ENCODE measurements at regions not wholly inside any gene's neighbourhood (a gene's known extent, or its start where the extent isn't known, plus 50 kb on each side); places are given as distances from the start of the nearest gene placed in this dataset.

DNA sequence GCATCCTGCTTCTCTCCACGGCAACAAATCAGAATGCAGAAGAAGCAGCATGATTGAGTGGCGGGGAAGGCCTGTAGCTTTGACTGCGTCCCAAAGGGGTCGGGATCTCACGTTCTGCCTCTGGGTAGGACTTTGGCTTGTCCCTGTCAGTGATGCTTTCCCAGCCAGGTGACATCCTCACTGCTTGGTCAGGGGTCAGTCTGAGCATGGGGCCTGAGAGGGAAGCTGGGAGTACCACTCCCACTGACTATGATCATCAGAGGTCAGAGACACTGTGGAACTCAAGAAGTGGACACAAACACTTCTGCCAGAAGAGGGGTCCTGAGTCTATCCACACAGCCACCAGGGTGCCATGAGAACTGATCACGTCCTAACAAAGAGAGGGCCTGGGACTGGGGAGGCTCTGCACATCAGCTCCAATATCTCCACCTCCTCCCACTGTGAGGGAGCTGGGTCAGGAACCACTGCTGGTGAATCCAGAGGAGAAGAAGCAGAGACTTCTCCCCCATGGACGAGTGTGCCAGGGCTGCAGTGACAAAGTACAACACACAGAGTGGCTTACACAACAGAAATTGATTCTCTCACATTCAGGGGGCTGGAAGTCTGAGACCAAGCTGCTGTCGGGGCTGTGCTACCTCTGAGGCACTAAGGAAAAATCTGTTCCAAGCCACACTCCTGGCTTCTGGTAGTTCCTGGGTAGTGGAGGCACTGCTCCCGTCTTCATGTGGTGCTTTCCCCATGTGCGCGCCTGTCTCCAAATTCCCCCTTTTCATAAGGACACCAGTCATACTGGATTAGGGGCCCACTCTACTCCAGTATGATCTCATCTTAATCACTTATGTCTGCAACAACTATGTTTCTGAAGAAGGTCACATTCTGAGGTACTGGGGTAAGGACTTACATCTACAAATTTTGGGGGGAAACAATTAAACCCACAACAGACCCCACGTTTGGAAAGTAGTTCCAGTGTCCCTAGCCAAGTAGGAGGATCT is 131.1 kb downstream of the CYP26A1 start:
- Histone ChIP-seq H3K4me1 (ENCODE audit: insufficient read depth, low read length) (peaks cover 3% of the 10 kb centered on the region; the same call in 1 of the 2 replicates), H3K9me3 (ENCODE audit: insufficient read depth, low read depth, low read length) (no peaks in the 10 kb centered on the region), H3K36me3 (ENCODE audit: insufficient read depth, low read length) (no peaks in the 10 kb centered on the region), H3K27me3 (ENCODE audit: insufficient read depth, low read length) (no peaks in the 10 kb centered on the region), H3K9ac (ENCODE audit: low read depth, low read length) (no peak overlapping the region), H3K4me3 (ENCODE audit: low read length) (no peak overlapping the region), H3K27ac (ENCODE audit: low read depth, low read length) (no peak overlapping the region)
- 84% methylated on average over 12 of the region's 12 CpGs for WGBS

DNA sequence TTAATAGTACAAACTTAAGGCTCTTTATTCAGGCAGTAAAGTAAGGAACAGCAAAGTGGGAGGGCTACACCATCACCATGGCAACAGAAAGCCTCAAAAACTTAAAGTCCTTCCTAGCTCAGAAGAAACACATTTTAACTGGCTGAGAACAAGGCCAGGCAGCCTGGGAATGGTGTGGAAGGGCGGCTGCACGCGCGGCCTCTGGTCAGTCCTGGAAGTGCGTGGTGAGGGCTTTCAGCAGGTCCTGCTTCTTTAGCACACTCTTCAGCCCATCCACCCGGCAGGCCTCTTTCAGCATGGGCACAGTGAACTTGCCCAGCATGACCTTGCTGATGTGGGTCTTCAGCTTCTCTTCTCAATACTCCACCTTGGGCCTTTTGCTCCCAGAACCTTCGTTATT is 133.0 kb downstream of the CYP26A1 start:
- no peaks in the 10 kb centered on the region for H3K27me3 ChIP-seq (ENCODE audit: insufficient read depth, low read length)
- H3K27ac ChIP-seq (ENCODE audit: low read depth, low read length), result no peak overlapping the region
- 72% methylated on average over 7 of the region's 7 CpGs for WGBS
- no peaks in the 10 kb centered on the region for H3K4me1 ChIP-seq (ENCODE audit: insufficient read depth, low read length)
- H3K36me3 ChIP-seq (ENCODE audit: insufficient read depth, low read length), result no peaks in the 10 kb centered on the region
- no peak overlapping the region for H3K4me3 ChIP-seq (ENCODE audit: low read length)
- no peaks in the 10 kb centered on the region for H3K9me3 ChIP-seq (ENCODE audit: insufficient read depth, low read depth, low read length)
- no peak overlapping the region for H3K9ac ChIP-seq (ENCODE audit: low read depth, low read length)

DNA sequence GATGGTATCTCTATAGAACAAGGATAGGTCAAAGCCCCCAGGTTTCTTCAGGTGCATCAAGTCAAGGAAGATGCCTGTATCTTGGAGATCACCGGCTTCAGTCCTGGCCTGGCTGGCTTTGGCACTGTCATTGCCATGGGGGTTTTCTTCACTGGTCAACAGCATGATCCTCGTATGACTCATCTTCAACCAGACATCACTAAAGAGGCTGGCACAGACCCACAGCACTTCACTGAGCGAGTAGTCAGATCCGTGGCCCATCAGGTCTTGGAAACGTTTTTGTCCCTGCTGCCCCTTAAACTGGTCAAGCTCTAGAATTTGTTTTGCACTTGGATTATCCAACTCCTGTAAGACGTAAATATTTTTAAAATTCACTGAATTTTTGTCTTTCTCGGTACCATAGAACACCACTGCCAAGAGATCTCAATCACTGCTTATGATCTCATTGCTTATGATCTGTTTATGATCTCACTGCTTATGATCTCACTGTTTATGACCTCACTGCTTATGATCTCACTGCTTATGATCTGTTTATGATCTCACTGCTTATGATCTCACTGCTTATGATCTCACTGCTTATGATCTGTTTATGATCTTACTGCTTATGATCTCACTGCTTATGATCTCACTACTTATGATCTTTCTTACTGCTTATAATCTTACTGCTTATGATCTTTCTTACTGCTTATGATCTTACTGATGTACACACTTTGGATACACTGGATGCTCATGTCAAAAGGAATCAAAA is 135.2 kb downstream of the CYP26A1 start:
- 96% methylated on average over 7 of the region's 7 CpGs for WGBS
- H3K9me3 ChIP-seq (ENCODE audit: insufficient read depth, low read depth, low read length), result no peaks in the 10 kb centered on the region
- no peaks in the 10 kb centered on the region for H3K27me3 ChIP-seq (ENCODE audit: insufficient read depth, low read length)
- no peaks in the 10 kb centered on the region for H3K36me3 ChIP-seq (ENCODE audit: insufficient read depth, low read length)
- H3K9ac ChIP-seq (ENCODE audit: low read depth, low read length), result no peak overlapping the region
- no peak overlapping the region for H3K27ac ChIP-seq (ENCODE audit: low read depth, low read length)
- no peak overlapping the region for H3K4me3 ChIP-seq (ENCODE audit: low read length)
- no peaks in the 10 kb centered on the region for H3K4me1 ChIP-seq (ENCODE audit: insufficient read depth, low read length)

DNA sequence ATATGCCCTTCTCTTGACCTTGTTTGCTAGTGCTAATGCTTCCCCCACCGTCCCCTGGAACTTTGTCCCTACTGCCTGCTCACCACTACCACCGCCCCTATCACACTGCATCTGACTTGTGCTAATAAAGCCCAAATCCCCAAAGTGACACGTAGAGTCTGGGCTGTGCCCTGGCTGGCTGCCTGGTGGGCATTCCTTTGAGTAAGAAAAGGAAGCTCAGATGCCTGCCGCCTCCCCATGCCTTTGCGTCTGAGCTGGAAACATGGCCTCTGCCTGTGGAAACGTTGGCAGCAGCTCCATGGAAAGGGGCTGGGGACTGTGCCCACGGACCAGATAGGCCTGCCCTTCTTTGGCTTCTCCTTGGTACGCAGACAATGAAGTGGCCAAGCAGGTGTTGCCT is 138.3 kb downstream of the CYP26A1 start:
- 83% methylated on average over 8 of the region's 8 CpGs for whole genome bisulfite sequencing
- Histone ChIP-seq H3K27ac (ENCODE audit: low read depth, low read length) (no peak overlapping the region), H3K9ac (ENCODE audit: low read depth, low read length) (no peak overlapping the region), H3K4me1 (ENCODE audit: insufficient read depth, low read length) (no peaks in the 10 kb centered on the region), H3K9me3 (ENCODE audit: insufficient read depth, low read depth, low read length) (no peaks in the 10 kb centered on the region), H3K4me3 (ENCODE audit: low read length) (no peak overlapping the region), H3K36me3 (ENCODE audit: insufficient read depth, low read length) (no peaks in the 10 kb centered on the region), H3K27me3 (ENCODE audit: insufficient read depth, low read length) (no peaks in the 10 kb centered on the region)

DNA sequence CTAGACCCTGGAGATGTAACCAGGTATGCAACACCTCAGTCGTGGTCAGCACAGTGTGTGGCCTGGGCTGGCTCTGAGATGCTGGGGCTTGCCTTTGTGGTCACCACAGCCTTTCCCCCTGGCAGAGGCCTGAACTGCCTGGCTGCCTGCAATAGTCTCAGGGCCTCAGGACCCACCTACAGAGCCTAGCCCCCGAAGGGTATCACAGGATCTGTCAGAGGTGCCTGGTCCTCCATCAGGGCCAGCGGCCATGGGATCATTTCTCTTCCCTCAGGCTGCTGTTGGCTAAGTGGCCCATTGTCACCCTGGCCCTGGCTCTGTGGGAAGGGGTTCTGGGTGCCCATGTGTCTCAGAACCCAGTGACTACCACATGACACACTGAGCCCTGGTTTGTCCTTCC is 141.6 kb downstream of the CYP26A1 start:
- WGBS, result 87% methylated on average over 3 of the region's 3 CpGs

DNA sequence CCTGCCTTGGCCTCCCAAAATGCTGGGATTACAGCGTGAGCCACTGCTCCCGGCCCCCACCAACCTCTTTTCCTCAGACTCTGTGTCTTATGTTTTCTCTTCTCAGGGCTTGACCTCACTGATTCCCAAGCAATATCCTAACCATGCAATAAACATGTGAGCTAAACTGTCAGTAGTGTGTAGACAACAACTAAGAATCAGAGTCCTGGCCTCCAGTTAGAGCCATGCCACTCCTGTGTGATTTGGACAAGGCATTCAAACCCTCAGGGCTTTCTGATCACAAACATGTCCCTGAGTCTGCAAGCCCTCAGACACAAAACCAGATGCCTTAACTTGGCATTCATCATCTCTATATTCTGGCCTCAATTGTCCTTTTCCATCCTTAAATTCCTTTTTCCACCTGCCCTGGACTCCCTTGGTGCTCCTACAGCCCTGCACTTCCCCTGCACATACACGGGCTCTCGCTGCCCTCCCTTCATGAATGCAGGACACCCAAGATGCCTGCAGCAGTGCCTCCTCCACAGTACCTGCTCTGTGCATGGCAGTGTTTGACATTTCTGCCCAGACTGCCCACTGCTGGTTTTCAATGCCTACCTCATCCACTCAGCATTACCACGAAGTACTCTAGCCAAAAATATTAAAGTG is 142.8 kb downstream of the CYP26A1 start:
- H3K4me1 ChIP-seq (ENCODE audit: insufficient read depth, low read length), result no peaks in the 10 kb centered on the region
- WGBS, result 89% methylated on average over 5 of the region's 5 CpGs
- no peak overlapping the region for H3K4me3 ChIP-seq (ENCODE audit: low read length)
- H3K27me3 ChIP-seq (ENCODE audit: insufficient read depth, low read length), result no peaks in the 10 kb centered on the region
- no peak overlapping the region for H3K9ac ChIP-seq (ENCODE audit: low read depth, low read length)
- H3K27ac ChIP-seq (ENCODE audit: low read depth, low read length), result no peak overlapping the region
- H3K36me3 ChIP-seq (ENCODE audit: insufficient read depth, low read length), result no peaks in the 10 kb centered on the region
- no peaks in the 10 kb centered on the region for H3K9me3 ChIP-seq (ENCODE audit: insufficient read depth, low read depth, low read length)

More for the DNA sequence above, 141.6 kb downstream of the CYP26A1 start:
- no peaks in the 10 kb centered on the region for H3K36me3 ChIP-seq (ENCODE audit: insufficient read depth, low read length)
- no peak overlapping the region for H3K9ac ChIP-seq (ENCODE audit: low read depth, low read length)
- no peak overlapping the region for H3K4me3 ChIP-seq (ENCODE audit: low read length)
- H3K4me1 ChIP-seq (ENCODE audit: insufficient read depth, low read length), result no peaks in the 10 kb centered on the region
- H3K27ac ChIP-seq (ENCODE audit: low read depth, low read length), result no peak overlapping the region
- no peaks in the 10 kb centered on the region for H3K9me3 ChIP-seq (ENCODE audit: insufficient read depth, low read depth, low read length)
- no peaks in the 10 kb centered on the region for H3K27me3 ChIP-seq (ENCODE audit: insufficient read depth, low read length)

DNA sequence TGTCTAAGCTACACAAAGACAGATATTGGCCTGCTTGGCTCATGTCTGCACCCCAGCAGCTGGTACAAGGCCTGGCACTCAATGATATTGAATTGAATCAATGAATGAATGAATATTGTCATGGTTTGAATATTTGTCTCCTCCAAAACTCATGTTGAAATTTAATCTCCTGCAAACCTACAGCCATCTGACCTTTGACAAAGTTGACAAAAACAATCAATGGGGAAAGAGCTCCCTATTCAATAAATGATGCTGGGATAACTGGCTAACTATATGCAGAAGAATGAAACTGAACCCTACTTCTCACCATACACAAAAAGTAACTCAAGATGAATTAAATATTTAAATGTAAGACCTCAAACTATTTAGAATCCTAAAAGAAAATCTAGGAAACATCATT is 144.7 kb downstream of the CYP26A1 start:
- H3K27me3 ChIP-seq (ENCODE audit: insufficient read depth, low read length), result no peaks in the 10 kb centered on the region
- H3K27ac ChIP-seq (ENCODE audit: low read depth, low read length), result no peak overlapping the region
- H3K4me1 ChIP-seq (ENCODE audit: insufficient read depth, low read length), result no peaks in the 10 kb centered on the region
- H3K9ac ChIP-seq (ENCODE audit: low read depth, low read length), result no peak overlapping the region
- no peaks in the 10 kb centered on the region for H3K36me3 ChIP-seq (ENCODE audit: insufficient read depth, low read length)
- H3K9me3 ChIP-seq (ENCODE audit: insufficient read depth, low read depth, low read length), result no peaks in the 10 kb centered on the region
- no peak overlapping the region for H3K4me3 ChIP-seq (ENCODE audit: low read length)

DNA sequence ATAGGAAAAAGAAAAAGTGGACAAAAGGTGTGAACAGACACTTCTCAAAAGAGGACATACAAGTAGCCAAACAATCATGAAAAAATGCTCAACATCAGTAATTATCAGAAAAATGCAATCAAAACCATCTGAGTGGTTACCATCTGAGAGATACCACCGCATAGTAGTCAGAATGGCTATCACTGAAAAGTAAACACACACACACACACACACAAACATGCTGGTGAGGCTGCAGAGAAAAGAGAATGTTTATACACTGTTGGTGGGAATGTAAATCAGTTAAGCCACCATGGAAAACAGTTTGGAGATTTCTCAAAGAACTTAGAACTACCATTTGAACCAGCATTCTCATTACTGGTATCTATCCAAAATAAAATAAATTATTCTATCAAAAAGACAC is 145.7 kb downstream of the CYP26A1 start:
- WGBS, result 81% methylated on average over 1 of the region's 1 CpG
- H3K4me1 ChIP-seq (ENCODE audit: insufficient read depth, low read length), result no peaks in the 10 kb centered on the region
- no peaks in the 10 kb centered on the region for H3K36me3 ChIP-seq (ENCODE audit: insufficient read depth, low read length)
- H3K4me3 ChIP-seq (ENCODE audit: low read length), result no peak overlapping the region
- H3K9ac ChIP-seq (ENCODE audit: low read depth, low read length), result no peak overlapping the region
- H3K9me3 ChIP-seq (ENCODE audit: insufficient read depth, low read depth, low read length), result no peaks in the 10 kb centered on the region
- H3K27me3 ChIP-seq (ENCODE audit: insufficient read depth, low read length), result no peaks in the 10 kb centered on the region
- H3K27ac ChIP-seq (ENCODE audit: low read depth, low read length), result no peak overlapping the region

DNA sequence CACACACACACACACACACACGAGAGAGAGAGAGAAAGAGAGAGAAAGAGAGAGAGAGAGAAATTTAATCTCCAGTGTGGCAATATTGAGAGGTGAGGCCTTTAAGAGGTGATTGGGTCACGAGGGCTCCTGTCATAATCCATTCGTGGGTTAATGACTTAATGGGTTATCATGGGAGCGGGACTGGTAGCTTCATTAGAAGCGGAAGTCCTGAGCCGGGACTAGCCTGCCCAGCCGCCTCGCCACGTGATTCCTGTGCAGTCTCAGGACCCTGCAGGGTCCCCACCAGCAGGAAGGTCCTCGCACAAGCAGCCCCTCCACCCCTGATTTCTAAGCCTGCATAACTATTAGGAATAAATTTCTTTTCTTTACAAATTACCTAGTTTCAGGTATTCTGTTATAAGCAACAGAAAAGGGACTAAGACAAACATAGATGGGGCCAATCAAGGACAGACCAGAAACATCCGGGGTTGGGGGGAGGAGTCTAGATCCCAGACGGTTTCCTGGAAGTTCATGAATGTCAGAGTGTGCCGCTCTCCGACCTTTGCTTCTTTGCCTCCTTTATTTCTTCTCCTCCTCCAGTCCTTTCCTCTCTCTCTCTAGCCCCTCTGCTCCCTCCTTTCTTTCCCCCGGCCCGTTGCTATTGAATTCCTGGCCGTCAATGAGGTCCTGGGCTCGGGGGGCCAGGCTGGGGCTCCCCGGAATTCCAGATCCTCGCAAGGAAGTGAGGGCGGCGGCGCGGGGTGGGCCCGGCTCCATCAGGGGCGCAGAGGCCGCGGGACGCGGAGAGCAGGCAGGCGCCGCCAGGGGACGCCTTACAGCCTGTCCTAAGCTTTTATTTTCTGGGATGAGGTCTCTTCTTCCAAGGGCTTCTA is 146.8 kb downstream of the CYP26A1 start:
- Histone ChIP-seq H3K4me1 (ENCODE audit: insufficient read depth, low read length) (no peaks in the 10 kb centered on the region), H3K9ac (ENCODE audit: low read depth, low read length) (no peak overlapping the region), H3K27ac (ENCODE audit: low read depth, low read length) (no peak overlapping the region), H3K9me3 (ENCODE audit: insufficient read depth, low read depth, low read length) (no peaks in the 10 kb centered on the region), H3K4me3 (ENCODE audit: low read length) (no peak overlapping the region), H3K27me3 (ENCODE audit: insufficient read depth, low read length) (no peaks in the 10 kb centered on the region), H3K36me3 (ENCODE audit: insufficient read depth, low read length) (no peaks in the 10 kb centered on the region)
- WGBS, result 87% methylated on average over 33 of the region's 33 CpGs

DNA sequence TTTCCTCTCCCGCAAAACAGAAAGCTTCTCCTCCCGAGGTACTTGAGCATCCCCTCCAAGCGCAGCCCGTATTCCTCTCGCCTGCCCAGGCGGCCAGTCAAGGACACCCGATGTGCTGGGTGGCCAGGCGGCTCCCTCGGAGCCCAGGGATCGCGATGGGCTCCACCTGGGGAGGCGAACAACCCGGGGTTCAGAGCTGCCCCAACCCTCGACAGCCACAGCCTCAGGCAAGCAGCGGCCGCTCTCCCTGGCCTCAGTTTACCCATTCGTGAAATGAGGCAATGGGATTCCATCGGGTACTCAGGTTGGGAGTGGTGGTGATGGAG is 147.4 kb downstream of the CYP26A1 start:
- Histone ChIP-seq H3K9ac (ENCODE audit: low read depth, low read length) (no peak overlapping the region), H3K27me3 (ENCODE audit: insufficient read depth, low read length) (no peaks in the 10 kb centered on the region), H3K27ac (ENCODE audit: low read depth, low read length) (no peak overlapping the region), H3K36me3 (ENCODE audit: insufficient read depth, low read length) (no peaks in the 10 kb centered on the region), H3K4me3 (ENCODE audit: low read length) (no peak overlapping the region), H3K4me1 (ENCODE audit: insufficient read depth, low read length) (no peaks in the 10 kb centered on the region), H3K9me3 (ENCODE audit: insufficient read depth, low read depth, low read length) (no peaks in the 10 kb centered on the region)
- WGBS, result 95% methylated on average over 18 of the region's 18 CpGs

Data from HUES64 (cell line).